Neural progenitor cell (in vitro differentiated cells): ENCODE measurements at regions not wholly inside any gene's neighbourhood (a gene's known extent, or its start where the extent isn't known, plus 50 kb on each side); places are given as distances from the start of the nearest gene placed in this dataset.

Source experiments
- DNase-seq: peaks from one replicate; pipeline ENCODE4 v3.0.0-alpha.2; 2016; ENCODE audit warnings: low spot score
- H2AFZ ChIP-seq: fragments of 200-600 bp; sonication (generic); replicated peaks from 2 replicates; pipeline ENCODE4 v1.6.1; 2016; ENCODE audit warnings: antibody characterized with exemption
- H3F3A ChIP-seq: fragments of 200-600 bp; sonication (generic); 2 replicates; pipeline ENCODE4 v1.6.1; 2016; ENCODE audit warnings: antibody characterized with exemption, low read depth
- H3K27ac ChIP-seq: fragments of 200-600 bp; sonication (generic); 2 replicates; pipeline ENCODE4 v1.5.1; 2016; ENCODE audit warnings: mild to moderate bottlenecking
- H3K27me3 ChIP-seq: fragments of 200-600 bp; sonication (generic); 2 replicates; pipeline ENCODE4 v1.6.1; 2016; ENCODE audit warnings: mild to moderate bottlenecking, moderate library complexity
- H3K36me3 ChIP-seq: fragments of 200-600 bp; sonication (generic); 2 replicates; pipeline ENCODE4 v1.5.1; 2016
- H3K4me1 ChIP-seq: fragments of 200-600 bp; sonication (generic); 2 replicates; pipeline ENCODE4 v1.6.1; 2016; ENCODE audit warnings: mixed run types
- H3K4me2 ChIP-seq: fragments of 200-600 bp; sonication (generic); 2 replicates; pipeline ENCODE4 v1.6.1; 2016
- H3K4me3 ChIP-seq: fragments of 200-600 bp; sonication (generic); 2 replicates; pipeline ENCODE4 v1.5.1; 2016
- H3K79me2 ChIP-seq: fragments of 200-600 bp; sonication (generic); 2 replicates; pipeline ENCODE4 v1.6.1; 2016; ENCODE audit warnings: low read depth
- H3K9ac ChIP-seq: fragments of 200-600 bp; sonication (generic); 2 replicates; pipeline ENCODE4 v1.6.1; 2016
- H3K9me3 ChIP-seq: fragments of 200-600 bp; sonication (generic); 2 replicates; pipeline ENCODE4 v1.5.1; 2016; ENCODE audit warnings: low read depth
- H4K20me1 ChIP-seq: fragments of 200-600 bp; sonication (generic); 2 replicates; pipeline ENCODE4 v1.6.1; 2016; ENCODE audit warnings: low read depth
- H3K27ac Mint-ChIP-seq: 3 replicates; pipeline ENCODE4 v1.8.0; 2021; ENCODE audit warnings: mixed read lengths
- H3K27me3 Mint-ChIP-seq: 2 replicates; pipeline ENCODE4 v1.8.0; 2022; ENCODE audit warnings: low read depth, mild to moderate bottlenecking, inconsistent platforms, moderate library complexity, mixed read lengths; ENCODE audit not compliant: insufficient read depth
- H3K36me3 Mint-ChIP-seq: 3 replicates; pipeline ENCODE4 v1.8.0; 2021; ENCODE audit warnings: mixed read lengths
- H3K4me1 Mint-ChIP-seq: 3 replicates; pipeline ENCODE4 v1.8.0; 2021; ENCODE audit warnings: mixed read lengths
- H3K4me3 Mint-ChIP-seq: 3 replicates; pipeline ENCODE4 v1.8.0; 2021; ENCODE audit warnings: mild to moderate bottlenecking, moderate library complexity, mixed read lengths
- H3K9me3 Mint-ChIP-seq: 3 replicates; pipeline ENCODE4 v1.8.0; 2020; ENCODE audit warnings: mixed read lengths
- CTCF ChIP-seq: fragments of 200-600 bp; sonication (generic); IDR thresholded peaks from 2 replicates; pipeline ENCODE4 v1.5.1; 2017; ENCODE audit warnings: antibody characterized with exemption, mild to moderate bottlenecking
- EZH2 ChIP-seq: fragments of 200-600 bp; sonication (generic); IDR thresholded peaks from 2 replicates; pipeline ENCODE4 v1.6.1; 2017; ENCODE audit warnings: antibody characterized with exemption, mild to moderate bottlenecking, moderate library complexity
- EZH2phosphoT487 ChIP-seq: fragments of 200-600 bp; sonication (generic); IDR thresholded peaks from 2 replicates; pipeline ENCODE4 v1.6.1; 2017; ENCODE audit warnings: antibody characterized with exemption

GRCh38 chr18:64707052-64707451, 558.2 kb upstream of the LINC00305 start:
- Mint-ChIP-seq H3K9me3 (peaks cover 2% of the 10 kb centered on the region), H3K36me3 (no peaks in the 10 kb centered on the region), H3K27ac (no peak overlapping the region), H3K27me3 (no peaks in the 10 kb centered on the region), H3K4me3 (no peak overlapping the region), H3K4me1 (no peaks in the 10 kb centered on the region)
- no peak overlapping the region for H3K9ac ChIP-seq
- DNase-seq, result no peak
- H3K4me3 ChIP-seq, result no peak overlapping the region
- H3K27me3 ChIP-seq, result no peaks in the 10 kb centered on the region
- H3K9me3 ChIP-seq, result no peaks in the 10 kb centered on the region
- no peak overlapping the region for H3K27ac ChIP-seq
- H3K36me3 ChIP-seq, result no peaks in the 10 kb centered on the region
- H4K20me1 ChIP-seq, result no peaks in the 10 kb centered on the region
- no peak overlapping the region for H3K4me2 ChIP-seq
- TF ChIP-seq CTCF (no peak), EZH2 (no peak), EZH2phosphoT487 (no peak)
- no peaks in the 10 kb centered on the region for H3F3A ChIP-seq
- no peak overlapping the region for H2AFZ ChIP-seq
- H3K4me1 ChIP-seq, result no peaks in the 10 kb centered on the region
- no peaks in the 10 kb centered on the region for H3K79me2 ChIP-seq

GRCh38 chr18:64699081-64699480, 550.2 kb upstream of the LINC00305 start:
- Mint-ChIP-seq H3K27ac (no peak overlapping the region), H3K36me3 (no peaks in the 10 kb centered on the region), H3K9me3 (no peaks in the 10 kb centered on the region), H3K27me3 (no peaks in the 10 kb centered on the region), H3K4me3 (no peak overlapping the region), H3K4me1 (no peaks in the 10 kb centered on the region)
- no peak overlapping the region for H3K4me2 ChIP-seq
- no peak overlapping the region for H2AFZ ChIP-seq
- H3K79me2 ChIP-seq, result no peaks in the 10 kb centered on the region
- no peak for DNase-seq
- no peaks in the 10 kb centered on the region for H3K36me3 ChIP-seq
- no peak overlapping the region for H3K9ac ChIP-seq
- no peak overlapping the region for H3K4me3 ChIP-seq
- no peaks in the 10 kb centered on the region for H3F3A ChIP-seq
- H3K4me1 ChIP-seq, result no peaks in the 10 kb centered on the region
- H4K20me1 ChIP-seq, result no peaks in the 10 kb centered on the region
- H3K9me3 ChIP-seq, result no peaks in the 10 kb centered on the region
- no peak overlapping the region for H3K27ac ChIP-seq
- no peaks in the 10 kb centered on the region for H3K27me3 ChIP-seq
- TF ChIP-seq CTCF (no peak), EZH2phosphoT487 (no peak), EZH2 (no peak)

- DNase-seq, result no peak
- H3F3A ChIP-seq, result no peaks in the 10 kb centered on the region
- H3K27ac ChIP-seq, result no peak overlapping the region
- no peaks in the 10 kb centered on the region for H3K79me2 ChIP-seq
- no peaks in the 10 kb centered on the region for H3K9me3 Mint-ChIP-seq
- H4K20me1 ChIP-seq, result no peaks in the 10 kb centered on the region
- H3K36me3 Mint-ChIP-seq, result no peaks in the 10 kb centered on the region
- H3K4me1 ChIP-seq, result peaks cover 4% of the 10 kb centered on the region
- no peak overlapping the region for H3K4me2 ChIP-seq
- no peak overlapping the region for H3K4me3 ChIP-seq
- peaks cover 15% of the 10 kb centered on the region for H3K4me1 Mint-ChIP-seq
- H3K4me3 Mint-ChIP-seq, result no peak overlapping the region
- no peak overlapping the region for H2AFZ ChIP-seq
- no peaks in the 10 kb centered on the region for H3K9me3 ChIP-seq
- no peak for TF ChIP-seq CTCF
- TF ChIP-seq EZH2phosphoT487, result no peak
- no peak for TF ChIP-seq EZH2
- no peak overlapping the region for H3K9ac ChIP-seq
- H3K27me3 Mint-ChIP-seq, result no peaks in the 10 kb centered on the region
- H3K27ac Mint-ChIP-seq, result no peak overlapping the region
- H3K27me3 ChIP-seq, result no peaks in the 10 kb centered on the region
- no peaks in the 10 kb centered on the region for H3K36me3 ChIP-seq
Observed at GRCh38 chr18:64695851-64696553, 547.1 kb upstream of the LINC00305 start.
